Prostate gland (tissue), 2 donors: ENCODE measurements at regions not wholly inside any gene's neighbourhood (a gene's known extent, or its start where the extent isn't known, plus 50 kb on each side); places are given as distances from the start of the nearest gene placed in this dataset.

Experiments used
- POLR2A ChIP-seq: fragments of 450-650 bp; IDR thresholded peaks from one replicate; pipeline ENCODE4 v1.6.1; 2016; ENCODE audit warnings: antibody characterized with exemption, mild to moderate bottlenecking
- POLR2AphosphoS5 ChIP-seq: sonication (generic); formaldehyde crosslinking; IDR thresholded peaks from one replicate; pipeline ENCODE4 v1.6.1; 2017; ENCODE audit warnings: antibody characterized with exemption
- TF ChIP-seq, protein P1 (sequence below), 4 experiments: fragments of 200-600 bp in 2 of 4; fragments of 450-650 bp in 2 of 4; sonication (generic) in 2 of 4; IDR thresholded peaks; 1 replicate in 3 of 4; 2 replicates in 1 of 4; pipeline ENCODE4 v1.5.1; 2016 to 2019; ENCODE audit warnings: antibody characterized with exemption in 4 of 4, mild to moderate bottlenecking in 2 of 4, moderate library complexity in 2 of 4

DNA sequence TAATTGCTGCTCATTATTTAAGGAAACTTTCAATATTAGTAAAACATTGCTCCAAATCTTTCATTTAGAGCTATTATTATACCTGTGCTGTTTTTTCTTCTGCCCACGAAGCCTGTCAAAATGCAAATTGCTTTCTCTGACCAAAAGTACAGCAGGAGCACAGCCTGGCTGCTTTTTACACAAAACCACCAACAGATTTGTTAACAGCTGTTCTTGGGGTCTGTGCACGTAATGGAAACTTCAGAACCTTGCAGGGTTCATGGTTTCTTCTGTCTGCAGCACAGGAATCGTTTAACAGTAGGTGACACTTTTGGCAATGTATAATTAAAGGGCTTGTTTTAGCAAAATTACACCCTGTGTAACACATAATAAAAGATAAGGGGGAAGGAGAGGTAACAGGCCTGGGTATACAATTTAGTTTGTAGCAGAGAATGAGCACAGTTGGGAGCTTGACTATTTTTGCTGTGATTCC lies 447.3 kb downstream of the KCNJ3 start:
- no peak for TF ChIP-seq POLR2A
- TF ChIP-seq, protein P1, sequence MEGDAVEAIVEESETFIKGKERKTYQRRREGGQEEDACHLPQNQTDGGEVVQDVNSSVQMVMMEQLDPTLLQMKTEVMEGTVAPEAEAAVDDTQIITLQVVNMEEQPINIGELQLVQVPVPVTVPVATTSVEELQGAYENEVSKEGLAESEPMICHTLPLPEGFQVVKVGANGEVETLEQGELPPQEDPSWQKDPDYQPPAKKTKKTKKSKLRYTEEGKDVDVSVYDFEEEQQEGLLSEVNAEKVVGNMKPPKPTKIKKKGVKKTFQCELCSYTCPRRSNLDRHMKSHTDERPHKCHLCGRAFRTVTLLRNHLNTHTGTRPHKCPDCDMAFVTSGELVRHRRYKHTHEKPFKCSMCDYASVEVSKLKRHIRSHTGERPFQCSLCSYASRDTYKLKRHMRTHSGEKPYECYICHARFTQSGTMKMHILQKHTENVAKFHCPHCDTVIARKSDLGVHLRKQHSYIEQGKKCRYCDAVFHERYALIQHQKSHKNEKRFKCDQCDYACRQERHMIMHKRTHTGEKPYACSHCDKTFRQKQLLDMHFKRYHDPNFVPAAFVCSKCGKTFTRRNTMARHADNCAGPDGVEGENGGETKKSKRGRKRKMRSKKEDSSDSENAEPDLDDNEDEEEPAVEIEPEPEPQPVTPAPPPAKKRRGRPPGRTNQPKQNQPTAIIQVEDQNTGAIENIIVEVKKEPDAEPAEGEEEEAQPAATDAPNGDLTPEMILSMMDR (IDR thresholded peaks at IDR 0.05) = no peak
- no peak for TF ChIP-seq POLR2AphosphoS5
